SK-N-SH (cell line): ENCODE measurements at regions not wholly inside any gene's neighbourhood (a gene's known extent, or its start where the extent isn't known, plus 50 kb on each side); places are given as distances from the start of the nearest gene placed in this dataset.

ENCODE experiments used
- CTCF ChIP-seq: fragments of 200-600 bp; sonication (generic); IDR thresholded peaks from 2 replicates; pipeline ENCODE4 v1.6.1; 2017; ENCODE audit warnings: antibody characterized with exemption, mild to moderate bottlenecking, moderate library complexity
- EP300 ChIP-seq, 2 experiments: IDR thresholded peaks; 2 replicates each; pipeline versions ENCODE4 v1.4.0 to v1.6.1; 2012; ENCODE audit warnings: borderline replicate concordance in 1 of 2, low read depth in 1 of 2, low read length in 1 of 2
- IRF3 ChIP-seq: fragments of 150-350 bp; IDR thresholded peaks from 2 replicates; pipeline ENCODE4 v1.6.1; 2016; ENCODE audit warnings: mild to moderate bottlenecking, low read depth, low read length
- POLR2AphosphoS5 ChIP-seq: IDR thresholded peaks from 2 replicates; pipeline ENCODE4 v1.6.1; 2012; ENCODE audit warnings: low read depth, low read length
- RAD21 ChIP-seq: IDR thresholded peaks from 2 replicates; pipeline ENCODE4 v1.6.1; 2012; ENCODE audit warnings: mild to moderate bottlenecking, low read length
- TAF1 ChIP-seq: IDR thresholded peaks from 2 replicates; pipeline ENCODE4 v1.6.1; 2012; ENCODE audit warnings: low read depth, mild to moderate bottlenecking, low read length, moderate library complexity, borderline replicate concordance
- USF2 ChIP-seq: fragments of 150-350 bp; IDR thresholded peaks from 2 replicates; pipeline ENCODE4 v1.6.1; 2017; ENCODE audit warnings: antibody characterized with exemption, low read length, low read depth, borderline replicate concordance

- TF ChIP-seq CTCF (no peak), EP300 (IDR thresholded peaks at IDR 0.05; ENCODE audit: borderline replicate concordance in 1 of 2, low read depth in 1 of 2, low read length in 1 of 2) (no peak), TAF1 (no peak), IRF3 (no peak), POLR2AphosphoS5 (no peak), RAD21 (no peak), USF2 (no peak)
Observed at GRCh38 chr1:47501069-47501468, 63.2 kb downstream of the FOXD2 start.
